ENCODE measurements at regions not wholly inside any gene's neighbourhood (a gene's known extent, or its start where the extent isn't known, plus 50 kb on each side); places are given as distances from the start of the nearest gene placed in this dataset.

DNA sequence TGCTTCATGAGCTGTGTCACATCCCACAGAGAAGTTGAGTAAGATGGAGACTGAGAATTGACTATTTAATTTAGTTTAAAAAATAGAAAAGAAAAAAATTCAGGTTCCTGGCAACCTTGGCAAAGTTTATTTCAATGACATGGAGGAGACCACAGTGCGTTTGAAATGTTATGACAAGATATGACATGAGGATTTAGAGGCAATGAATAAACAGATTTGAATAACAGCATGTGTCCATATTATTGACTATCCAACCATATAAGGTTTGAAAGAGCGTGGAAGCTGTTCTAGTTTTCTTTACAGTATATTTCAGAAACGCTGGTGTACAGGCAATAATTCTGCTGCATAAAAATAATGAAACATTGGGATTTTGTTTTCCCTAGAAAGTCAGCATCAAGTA lies 303.9 kb downstream of the SMOC2 start:
- TF ChIP-seq, protein P1, sequence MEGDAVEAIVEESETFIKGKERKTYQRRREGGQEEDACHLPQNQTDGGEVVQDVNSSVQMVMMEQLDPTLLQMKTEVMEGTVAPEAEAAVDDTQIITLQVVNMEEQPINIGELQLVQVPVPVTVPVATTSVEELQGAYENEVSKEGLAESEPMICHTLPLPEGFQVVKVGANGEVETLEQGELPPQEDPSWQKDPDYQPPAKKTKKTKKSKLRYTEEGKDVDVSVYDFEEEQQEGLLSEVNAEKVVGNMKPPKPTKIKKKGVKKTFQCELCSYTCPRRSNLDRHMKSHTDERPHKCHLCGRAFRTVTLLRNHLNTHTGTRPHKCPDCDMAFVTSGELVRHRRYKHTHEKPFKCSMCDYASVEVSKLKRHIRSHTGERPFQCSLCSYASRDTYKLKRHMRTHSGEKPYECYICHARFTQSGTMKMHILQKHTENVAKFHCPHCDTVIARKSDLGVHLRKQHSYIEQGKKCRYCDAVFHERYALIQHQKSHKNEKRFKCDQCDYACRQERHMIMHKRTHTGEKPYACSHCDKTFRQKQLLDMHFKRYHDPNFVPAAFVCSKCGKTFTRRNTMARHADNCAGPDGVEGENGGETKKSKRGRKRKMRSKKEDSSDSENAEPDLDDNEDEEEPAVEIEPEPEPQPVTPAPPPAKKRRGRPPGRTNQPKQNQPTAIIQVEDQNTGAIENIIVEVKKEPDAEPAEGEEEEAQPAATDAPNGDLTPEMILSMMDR (IDR thresholded peaks at IDR 0.05): no peak
- TF ChIP-seq POLR2A (IDR thresholded peaks at IDR 0.05): no peak
